GM12865 (cell line): ENCODE measurements at regions not wholly inside any gene's neighbourhood (a gene's known extent, or its start where the extent isn't known, plus 50 kb on each side); places are given as distances from the start of the nearest gene placed in this dataset.
"Not testable (repeated sequence)": the region's sequence is repeated elsewhere in the genome, so short reads cannot be mapped to it uniquely, and the experiment has no call there.

Experiments used
- DNase-seq: peaks from one replicate; pipeline ENCODE4 v3.0.0; 2010; ENCODE audit warnings: low read depth
- H3K4me3 ChIP-seq: 2 replicates; pipeline ENCODE4 v1.5.1; 2011; ENCODE audit warnings: mild to moderate bottlenecking, low read depth, low read length, control low read depth
- CTCF ChIP-seq: IDR thresholded peaks from 2 replicates; pipeline ENCODE4 v1.5.1; 2011; ENCODE audit warnings: low read length, control low read depth, low read depth, inconsistent platforms; ENCODE audit not compliant: insufficient read depth; ENCODE audit errors: missing control alignments

DNA sequence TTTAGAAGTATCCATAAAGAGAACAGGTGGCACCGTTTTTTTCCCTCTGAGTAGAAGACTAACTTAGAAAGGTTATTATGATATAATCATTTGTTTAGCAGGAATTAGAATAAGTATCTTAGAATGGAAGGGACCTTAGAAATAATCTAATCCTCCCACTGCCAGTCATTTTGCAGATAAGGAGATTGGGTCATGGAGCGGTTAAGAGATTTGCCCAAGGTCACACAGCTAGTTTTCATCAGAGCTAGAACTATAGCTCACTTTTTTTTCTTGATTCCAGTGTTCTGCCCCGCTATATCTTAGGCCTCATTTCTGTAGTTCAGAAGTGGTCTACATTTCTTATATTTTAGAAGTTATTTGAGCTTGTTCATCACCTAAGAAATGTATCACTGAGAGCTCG lies 139.6 kb downstream of the PRL start:
- no peak for DNase-seq
- TF ChIP-seq CTCF = no peak
- no peak overlapping the region for H3K4me3 ChIP-seq

GRCh38 chr6:22164236-22164635 lies 132.6 kb downstream of the PRL start:
- H3K4me3 ChIP-seq = no peak overlapping the region
- no peak for TF ChIP-seq CTCF
- DNase-seq = no peak

DNA sequence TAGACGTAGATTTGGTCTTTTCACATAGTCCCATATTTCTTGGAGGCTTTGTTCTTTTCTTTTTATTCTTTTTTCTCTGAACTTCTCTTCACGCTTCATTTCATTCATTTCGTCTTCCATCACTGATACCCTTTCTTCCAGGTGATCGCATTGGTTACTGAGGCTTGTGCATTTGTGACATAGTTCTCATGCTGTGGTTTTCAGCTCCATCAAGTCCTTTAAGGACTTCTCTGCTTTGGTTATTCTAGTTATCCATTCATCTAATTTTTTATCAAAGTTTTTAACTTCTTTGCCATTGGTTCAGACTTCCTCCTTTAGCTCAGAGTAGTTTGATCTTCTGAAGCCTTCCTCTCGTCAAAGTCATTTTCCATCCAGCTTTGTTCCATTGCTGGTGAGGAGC lies 125.8 kb downstream of the PRL start:
- DNase-seq, H3K4me3 ChIP-seq: not testable (repeated sequence)

GRCh38 chr6:22171885-22172284 lies 125.0 kb downstream of the PRL start:
- not testable (repeated sequence) for DNase-seq, H3K4me3 ChIP-seq

DNA sequence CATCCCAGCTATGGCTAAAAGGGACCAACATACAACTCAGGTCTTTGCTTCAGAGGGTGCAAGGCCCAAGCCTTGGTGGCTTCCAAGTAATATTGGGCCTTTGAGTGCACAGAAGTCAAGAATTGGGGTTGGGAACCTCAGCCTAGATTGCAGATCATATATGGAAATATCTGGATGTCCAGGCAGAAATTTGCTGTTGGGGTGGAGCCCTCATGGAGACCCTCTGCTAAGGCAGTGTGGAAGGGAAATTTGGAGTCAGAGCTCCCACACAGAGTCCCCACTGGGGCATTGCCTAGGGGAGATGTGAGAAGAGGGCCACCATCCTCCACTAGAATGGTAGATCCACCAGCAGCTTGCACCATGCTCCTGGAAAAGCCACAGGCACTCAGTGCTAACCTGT lies 123.5 kb downstream of the PRL start:
- DNase-seq = no peak
- no peak overlapping the region for H3K4me3 ChIP-seq
- TF ChIP-seq CTCF = no peak

DNA sequence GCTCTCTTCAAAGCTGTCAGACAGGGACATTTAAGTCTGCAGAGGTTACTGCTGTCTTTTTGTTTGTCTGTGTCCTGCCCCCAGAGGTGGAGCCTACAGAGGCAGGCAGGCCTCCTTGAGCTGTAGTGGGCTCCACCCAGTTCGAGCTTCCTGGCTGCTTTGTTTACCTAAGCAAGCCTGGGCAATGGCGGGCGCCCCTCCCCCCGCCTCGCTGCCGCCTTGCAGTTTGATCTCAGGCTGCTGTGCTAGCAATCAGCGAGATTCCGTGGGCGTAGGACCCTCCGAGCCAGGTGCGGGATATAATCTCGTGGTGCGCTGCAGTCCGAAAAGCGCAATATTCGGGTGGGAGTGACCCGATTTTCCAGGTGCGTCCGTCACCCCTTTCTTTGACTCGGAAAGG lies 116.6 kb downstream of the PRL start:
- DNase-seq, H3K4me3 ChIP-seq: not testable (repeated sequence)

- TF ChIP-seq CTCF = no peak
- H3K4me3 ChIP-seq = no peak overlapping the region
- no peak for DNase-seq
These were observed 112.5 kb downstream of the PRL start for GRCh38 chr6:22184371-22184770.

GRCh38 chr6:22189946-22190345 lies 106.9 kb downstream of the PRL start:
- H3K4me3 ChIP-seq = no peak overlapping the region
- TF ChIP-seq CTCF = no peak
- no peak for DNase-seq
